Stimulated activated CD4-positive, alpha-beta T cell treated with anti-CD3 and anti-CD28 coated beads, Interleukin-1b, Interleukin-23, amount 100 ng/mL, for 24 hours (primary cell): ENCODE measurements at regions not wholly inside any gene's neighbourhood (a gene's known extent, or its start where the extent isn't known, plus 50 kb on each side); places are given as distances from the start of the nearest gene placed in this dataset.

Source experiments
- DNase-seq, 4 experiments: peaks; one replicate each; pipeline ENCODE4 v3.0.0-alpha.2; 2020; ENCODE audit warnings: low read depth in 4 of 4, low spot score in 1 of 4

DNA sequence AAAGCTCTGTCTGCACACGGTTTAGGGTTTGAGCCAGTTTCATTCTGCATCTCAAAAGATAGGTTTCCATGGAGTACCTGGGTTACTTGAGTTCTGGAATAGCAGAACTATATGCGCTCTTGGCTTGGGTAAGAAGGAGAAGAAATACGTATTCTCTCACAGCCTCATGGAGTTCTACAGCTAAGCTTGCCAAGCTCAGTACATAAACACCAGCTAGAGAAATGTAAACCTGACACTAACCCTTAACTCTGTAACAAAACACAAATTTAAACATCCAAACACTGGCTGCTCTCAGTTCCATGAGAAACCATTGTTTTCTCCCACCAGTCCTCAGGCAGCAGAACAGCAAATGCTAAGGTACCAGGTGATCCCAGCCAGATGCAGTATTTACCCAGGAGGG lies 557.2 kb downstream of the INHBA start:
- no peak for DNase-seq

DNA sequence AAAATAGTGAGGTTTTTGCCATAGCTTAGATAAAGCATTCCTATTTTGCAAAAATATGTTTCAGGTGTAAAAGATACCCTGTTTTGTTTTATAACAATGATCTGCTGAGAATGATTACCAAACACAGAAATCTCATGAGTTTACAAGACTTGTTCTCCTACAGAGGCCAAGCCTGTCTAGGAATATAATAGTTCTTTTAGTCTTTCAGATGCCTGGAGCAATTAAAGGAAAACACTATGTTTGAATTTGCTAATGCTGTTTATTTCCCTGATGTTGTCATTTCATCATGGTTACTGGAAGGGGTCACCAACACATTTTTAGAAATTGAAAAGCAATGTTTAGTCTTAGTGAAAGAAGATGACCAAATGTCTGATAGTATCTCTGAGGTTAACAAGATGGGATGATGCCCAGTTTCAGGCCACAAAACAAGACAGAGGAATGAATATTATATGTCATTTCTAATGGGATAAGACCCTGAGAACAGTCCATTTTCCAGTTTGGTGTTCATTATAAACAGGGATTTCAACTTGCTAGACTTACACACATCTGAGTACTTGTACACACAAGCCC lies 559.9 kb downstream of the INHBA start:
- no peak for DNase-seq

DNA sequence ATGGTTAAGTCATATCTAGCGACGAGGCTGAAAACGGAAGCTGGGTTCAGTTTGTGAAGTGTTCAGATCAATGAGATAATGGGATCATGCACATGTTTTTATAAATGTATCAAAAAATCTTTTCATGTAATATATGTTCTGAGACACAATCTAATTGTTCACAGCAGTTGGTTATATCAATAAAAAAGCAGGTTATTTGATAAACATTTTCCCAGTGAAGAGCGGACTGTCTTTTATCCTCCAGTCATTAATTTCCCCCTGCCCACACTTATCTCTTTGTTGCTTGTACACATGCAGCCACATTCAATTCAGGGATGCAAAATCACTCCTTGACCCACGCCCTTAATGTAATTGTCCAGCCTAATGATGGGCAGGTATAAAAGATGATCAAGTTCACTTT lies 563.1 kb downstream of the INHBA start:
- DNase-seq, result no peak

DNA sequence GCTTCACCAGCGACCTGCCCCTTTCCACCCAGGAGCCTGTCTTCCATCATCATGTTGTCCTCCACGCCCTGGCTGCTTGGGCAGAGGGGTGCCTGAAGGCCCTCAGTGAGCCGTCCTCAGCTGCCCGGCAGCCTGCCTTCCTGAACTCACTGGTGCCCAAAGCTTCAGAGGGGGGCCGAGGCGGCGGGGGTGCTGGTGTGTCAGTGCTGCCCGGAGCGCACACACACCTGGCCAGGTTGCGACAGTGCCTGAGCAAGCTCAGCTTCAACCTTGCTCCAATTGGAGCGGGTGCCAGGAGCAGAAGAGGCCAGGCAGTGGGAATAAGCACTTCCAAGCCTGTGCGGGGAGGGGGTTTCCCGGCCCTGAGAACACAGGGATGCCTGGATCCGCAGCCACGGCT lies 566.3 kb downstream of the INHBA start:
- no peak for DNase-seq

DNA sequence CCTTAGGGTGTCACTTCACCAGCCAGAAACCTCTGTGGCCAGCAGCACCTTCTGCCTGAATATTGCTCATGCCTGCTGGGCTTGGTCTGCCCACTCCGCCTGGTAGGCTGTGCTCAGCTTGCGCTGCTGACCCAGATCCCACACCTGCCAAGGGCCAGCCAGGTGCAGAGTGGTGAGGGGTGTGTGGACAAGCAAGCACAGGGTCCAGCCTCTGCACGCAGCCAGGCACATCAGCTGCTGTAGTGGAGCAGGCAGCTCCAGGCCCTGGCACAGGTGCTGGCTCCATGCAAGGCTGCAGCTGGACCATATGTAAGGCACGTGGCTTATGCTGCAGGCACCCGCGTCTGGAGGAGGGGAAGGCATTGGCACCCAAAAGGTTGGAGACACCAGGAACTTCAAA lies 567.4 kb downstream of the INHBA start:
- DNase-seq, result no peak

DNA sequence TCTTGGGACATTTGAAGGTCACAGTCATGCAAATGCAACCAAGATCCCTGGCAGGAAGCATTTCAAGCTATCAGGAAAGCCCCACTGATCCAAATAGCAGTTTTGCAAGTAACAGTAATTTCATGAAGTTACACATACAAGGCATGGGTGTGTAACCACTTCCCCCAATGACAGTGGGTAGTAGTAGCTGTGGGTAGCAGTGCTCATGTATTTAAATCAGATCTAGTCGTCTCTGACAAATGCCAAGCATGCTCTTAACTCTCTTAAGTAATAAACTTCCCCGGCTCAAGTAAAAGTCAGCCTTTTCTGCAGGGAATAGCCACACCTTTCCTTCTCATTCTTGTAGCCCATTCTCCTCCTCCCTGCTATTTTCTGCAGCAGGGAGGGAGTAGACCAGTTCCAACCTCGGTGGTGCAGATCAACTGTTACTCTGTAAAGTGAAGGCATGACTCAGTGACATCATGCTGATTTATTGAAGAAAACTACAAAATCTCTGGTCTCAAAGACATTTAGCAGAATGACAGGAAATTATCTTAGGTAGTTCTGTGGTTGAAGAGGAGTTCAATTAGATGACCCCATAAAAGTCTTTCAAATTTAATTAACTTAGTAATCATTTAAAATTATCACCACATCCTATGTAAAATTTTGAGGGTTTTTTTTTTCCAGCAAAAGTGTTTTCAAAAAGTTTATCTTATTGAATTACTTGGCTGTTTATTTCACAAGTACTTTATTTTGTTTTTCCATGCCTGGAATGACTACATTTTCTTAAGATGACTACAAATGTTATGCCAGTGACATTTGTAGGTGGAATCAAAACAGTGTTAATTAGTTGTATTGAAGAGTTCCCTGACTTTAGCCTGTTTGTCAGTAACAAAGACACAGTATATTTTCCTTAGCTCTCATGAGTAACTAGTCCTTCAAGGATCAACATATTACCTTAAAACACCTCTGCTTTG lies 568.3 kb downstream of the INHBA start:
- no peak for DNase-seq

DNA sequence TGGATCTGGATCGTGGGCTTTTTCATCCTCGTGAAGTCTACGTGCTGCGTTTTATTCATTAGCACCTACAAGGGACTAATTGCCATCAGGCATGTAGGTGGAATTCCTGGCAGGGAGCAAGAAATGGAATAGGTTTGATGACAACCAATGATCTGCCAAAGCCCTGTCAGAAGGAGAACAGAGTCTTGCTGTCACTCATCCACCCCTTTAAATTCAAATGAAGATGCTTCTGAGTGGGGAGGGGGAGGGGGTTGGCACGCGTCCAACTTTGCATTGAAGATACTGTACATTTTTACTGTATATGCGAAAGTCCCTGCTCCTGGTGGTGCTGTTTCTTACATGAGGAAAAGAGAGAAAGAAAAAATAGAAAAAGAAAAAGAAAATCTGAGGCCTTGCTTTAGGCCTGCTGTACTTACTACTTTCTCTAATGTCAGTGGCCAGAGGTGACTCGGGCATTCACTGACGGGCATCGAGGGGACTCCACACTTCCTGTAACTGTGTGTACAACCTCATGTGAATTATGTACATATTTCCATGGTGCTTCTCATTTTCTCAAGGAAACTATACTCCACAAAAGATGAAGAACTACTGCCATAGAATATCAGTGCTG lies 569.1 kb downstream of the INHBA start:
- no peak for DNase-seq

DNA sequence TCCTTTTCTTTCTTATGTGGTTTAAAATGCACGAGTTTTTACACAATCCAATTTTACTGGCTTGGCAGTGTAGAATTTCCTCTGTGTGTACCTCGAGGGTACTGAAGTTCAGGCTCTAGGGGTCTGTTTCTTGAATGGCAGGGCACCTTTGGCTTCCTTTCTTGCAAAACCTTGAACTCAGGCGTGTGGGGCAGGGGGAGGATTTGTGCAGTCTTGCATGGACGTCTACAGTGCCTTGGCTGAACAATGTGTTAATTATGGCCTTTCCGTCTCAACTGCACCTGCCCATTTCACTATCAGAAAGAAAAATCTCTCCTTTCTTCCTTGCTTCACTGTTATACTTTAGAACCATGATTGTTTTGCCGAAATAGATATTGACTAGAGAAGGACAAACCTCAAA lies 570.9 kb downstream of the INHBA start:
- no peak for DNase-seq

DNA sequence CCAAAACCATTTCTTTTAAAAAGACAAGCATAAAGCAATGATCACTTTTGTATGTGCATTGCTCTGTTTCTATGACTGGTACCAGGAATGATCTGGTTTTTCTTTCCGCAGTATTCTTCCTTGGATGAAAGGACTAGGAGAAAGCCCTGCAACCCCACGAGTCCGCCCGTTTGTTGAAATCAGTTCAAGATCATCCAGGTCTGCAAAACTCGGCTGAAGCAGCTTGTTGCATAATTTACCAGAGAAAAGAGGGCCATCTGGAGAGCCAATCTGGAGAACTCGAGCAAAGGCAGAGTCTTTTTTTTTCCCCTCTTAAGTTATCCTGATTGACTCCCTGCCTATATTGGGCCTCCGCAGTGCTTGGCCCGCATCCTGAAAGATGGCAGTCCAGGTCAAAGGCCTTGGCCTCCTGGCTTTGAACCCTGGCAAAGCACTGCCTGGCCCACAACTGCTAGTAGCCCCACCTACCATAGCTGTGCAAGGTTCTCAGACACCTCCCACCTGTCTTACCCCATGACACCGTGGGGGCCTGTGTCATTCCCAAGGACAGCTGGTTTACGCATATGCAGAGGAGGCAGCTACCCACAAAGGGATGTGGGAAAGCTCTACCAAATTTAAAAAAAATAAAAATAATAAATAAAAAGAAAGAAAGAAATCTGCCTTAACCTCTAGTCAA lies 572.2 kb downstream of the INHBA start:
- DNase-seq, result no peak

DNA sequence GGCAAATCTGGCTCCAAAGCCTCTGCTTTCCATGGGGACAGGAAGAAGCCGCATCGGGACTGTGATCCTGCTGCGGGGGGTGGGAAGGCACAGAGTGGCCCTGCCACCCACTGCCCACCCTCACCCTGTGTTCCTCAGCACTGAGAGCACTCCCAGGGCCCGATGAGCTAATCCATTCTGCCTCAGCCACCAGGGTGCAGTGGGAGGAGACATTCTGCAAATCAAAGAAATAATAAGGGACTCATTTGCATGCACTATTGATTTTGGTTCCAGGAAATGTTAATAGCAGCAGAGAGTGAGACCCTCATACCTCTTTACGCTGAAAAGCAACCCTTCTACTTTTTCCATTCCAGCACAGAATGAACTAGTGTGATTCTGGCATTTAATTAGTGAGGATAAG lies 572.8 kb downstream of the INHBA start:
- no peak for DNase-seq

DNA sequence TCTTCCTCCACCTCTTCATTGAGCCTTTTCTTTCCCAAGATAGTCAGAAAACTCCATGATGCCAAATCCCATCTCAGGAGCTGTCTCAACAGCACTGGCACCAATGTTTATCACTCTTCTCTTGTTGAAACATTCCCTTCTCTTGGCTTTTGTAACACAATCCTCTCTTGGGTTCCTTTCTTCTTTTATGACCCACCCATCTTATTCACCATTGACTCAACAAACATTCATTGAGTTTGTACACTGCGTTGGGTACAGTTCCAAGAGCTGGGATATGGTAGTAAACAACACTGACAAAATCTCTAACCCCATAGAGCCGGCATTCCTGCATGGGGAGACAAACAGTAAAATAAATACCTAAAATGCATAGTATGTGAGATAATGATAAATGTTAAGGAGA lies 577.5 kb downstream of the INHBA start:
- no peak for DNase-seq

DNA sequence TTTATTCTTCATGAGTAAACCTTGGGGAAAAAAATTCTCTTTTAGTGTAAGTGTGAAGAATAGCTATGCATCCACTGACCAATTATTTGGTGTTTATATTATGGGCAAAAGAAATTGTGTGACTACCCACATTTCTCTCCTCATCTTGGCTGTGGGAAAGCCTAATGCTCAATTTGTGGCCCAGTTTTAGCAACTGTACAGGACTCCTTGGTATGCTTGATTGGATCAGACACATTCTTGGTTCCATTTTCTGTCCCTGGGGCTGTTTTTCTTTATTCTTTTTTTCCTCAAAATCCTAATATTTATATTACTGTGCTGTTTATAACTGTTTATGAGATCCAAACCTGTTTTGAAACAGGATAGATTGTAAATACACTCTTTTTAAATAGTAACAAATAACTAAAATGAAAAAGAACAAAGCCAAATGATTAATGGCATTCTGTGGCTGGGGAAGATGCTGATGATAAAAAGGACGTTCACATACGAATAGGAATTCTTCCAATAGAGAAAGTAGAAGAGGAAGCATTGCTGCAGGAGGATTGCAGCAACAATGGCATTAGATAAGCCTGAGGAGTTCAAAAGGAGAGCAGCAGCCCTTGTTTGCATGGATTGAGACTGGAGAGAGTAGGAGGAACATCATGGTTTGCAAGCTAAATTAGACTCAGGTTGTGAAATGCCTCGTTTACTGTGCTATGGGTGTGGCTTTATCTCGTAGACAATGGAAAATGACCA lies 580.5 kb downstream of the INHBA start:
- no peak for DNase-seq

DNA sequence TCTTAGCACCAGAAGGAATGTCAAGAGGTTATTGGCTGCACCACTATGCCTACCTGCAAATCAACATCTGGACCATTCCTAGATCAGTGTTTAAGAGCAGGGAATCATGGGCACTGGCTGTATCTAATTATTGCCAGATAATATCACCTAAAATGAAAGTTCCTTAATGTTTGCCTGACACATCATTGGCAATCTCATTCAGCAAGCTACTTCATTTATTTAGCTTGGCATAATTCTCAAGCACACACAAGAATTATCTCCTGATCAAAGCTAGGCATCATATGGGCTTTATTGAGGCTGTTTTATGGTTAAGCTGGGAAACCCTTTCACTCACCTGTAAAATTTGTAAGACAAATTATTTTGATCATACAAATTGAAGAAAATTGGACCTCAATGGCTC lies 581.7 kb downstream of the INHBA start:
- no peak for DNase-seq

DNA sequence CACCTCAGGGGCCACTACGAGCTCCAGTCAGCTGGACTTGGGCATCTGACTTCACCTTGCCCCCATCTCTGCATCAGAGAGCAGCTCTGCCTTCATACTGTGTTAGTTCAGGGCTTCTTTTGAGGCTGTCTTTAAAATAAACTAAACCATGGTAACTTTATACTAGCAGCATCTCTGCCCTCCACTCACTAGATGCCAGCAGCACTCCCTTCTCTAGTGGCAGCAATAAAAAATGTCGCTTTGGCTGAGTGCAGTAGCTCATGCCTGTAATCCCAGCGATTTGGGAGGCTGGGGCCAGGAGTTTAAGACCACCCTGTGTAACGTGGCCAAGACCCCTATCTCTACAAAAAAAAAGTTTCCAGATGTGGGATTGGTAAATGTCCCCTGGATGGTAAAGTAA lies 584.4 kb downstream of the INHBA start:
- no peak for DNase-seq

DNA sequence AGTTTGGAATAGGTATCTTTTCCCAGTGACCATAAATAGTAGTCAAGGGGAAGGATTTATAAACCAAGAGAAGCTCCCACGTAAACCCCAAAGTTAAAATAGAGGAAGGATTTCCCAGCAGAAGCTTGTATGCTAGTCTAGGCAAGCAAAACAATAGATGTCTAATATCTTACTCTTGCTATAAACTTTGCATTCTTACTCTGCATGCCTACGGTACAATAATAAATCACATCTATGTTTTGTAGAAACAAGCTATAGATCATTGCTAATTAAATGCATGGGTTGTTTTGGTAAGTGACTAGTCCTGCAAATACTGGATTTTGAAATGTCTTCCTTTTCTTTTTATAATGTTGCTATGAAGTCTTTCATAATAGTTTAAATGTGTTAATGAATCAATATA lies 585.5 kb downstream of the INHBA start:
- DNase-seq, result no peak

DNA sequence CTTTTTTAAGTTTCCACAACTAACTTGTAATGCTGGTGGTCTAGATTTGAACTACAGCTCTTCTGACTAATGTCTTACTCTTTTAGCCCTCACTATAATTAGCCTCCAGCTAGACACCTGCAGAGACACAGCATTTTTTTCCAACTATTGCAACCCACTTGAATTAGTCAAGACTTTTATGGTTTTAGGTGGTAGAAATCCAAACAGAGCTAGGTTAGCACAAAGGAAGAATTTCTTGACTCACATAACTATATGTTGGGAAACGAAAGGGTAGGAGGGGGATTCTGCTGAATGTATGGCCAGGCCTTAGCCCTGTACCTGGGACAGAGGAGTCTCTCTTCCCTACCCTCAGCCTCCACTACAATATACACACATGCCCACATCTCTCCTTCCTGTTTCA lies 586.1 kb downstream of the INHBA start:
- DNase-seq, result no peak

DNA sequence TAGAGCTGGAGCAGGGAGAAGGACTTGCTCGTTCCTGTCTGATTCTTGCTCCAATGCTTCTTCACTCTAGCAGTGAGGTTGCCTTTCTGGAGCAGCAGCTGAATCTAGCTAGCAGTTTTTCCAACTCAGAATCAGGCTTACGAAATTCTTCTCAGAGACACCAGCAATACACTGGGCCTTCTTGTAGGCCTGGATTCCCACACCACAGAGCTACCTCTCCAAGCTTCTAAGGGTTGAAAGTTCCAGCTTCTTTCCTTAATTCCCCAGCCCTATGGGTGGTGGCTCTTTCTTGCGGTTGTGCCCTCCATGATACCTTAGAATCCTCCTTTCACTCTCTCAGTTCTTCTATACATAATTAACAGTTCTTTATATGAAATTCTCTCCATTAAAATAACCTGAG lies 586.6 kb downstream of the INHBA start:
- DNase-seq, result no peak

DNA sequence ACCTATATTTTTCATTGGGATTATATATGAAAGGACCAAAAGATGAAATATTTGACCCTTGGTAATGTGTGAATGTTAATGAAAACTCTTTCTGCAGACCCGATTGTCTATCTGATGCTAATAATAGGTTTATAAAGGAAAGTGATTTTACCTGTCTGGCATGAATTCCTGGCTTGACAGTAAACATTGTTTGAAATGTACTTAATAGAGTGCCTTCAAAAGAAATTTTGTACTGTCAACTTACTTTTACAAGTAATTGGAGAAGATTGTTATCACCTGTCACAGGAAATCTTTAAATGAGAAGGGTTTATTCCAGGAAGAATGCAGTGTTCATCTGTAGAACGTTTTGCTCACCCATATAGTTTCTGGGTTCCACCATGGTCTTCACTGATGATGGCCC lies 588.2 kb downstream of the INHBA start:
- DNase-seq, result no peak

DNA sequence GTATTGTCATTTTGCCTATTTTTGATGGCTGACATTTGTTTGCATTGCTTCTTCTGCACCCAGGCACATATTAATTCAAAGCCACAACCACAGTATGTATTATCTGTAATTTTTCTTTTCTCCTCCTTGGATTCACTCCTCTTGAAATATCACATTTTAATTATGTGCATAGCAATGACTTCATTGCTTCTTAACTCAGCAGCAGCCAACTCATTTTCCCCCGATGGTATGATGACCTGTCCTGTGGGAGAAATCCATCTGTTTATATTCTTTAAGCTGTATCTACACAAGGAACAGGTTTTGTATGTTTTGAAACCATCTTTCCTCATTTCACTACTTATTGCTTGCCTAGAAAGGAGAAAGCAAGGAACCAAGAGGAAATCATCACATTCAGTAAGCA lies 588.8 kb downstream of the INHBA start:
- no peak for DNase-seq

DNA sequence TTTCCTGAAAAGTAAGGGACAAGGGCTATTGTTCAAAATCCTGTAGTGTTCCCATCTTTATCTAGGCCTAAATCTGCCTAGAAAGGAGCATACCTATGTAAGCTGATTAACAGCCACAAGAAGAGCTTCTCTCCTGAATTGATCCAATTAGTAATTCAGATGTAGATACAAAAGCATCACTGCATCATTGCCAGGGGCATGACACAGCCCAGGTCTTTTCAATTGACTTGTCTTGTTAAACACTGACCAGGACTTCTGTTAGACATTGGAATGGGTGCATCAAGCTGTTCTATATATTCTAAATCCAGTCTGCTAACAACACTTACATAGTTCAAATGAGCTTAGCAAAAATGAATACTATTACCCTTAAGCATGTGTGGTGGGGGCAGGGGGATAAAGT lies 589.2 kb downstream of the INHBA start:
- no peak for DNase-seq

DNA sequence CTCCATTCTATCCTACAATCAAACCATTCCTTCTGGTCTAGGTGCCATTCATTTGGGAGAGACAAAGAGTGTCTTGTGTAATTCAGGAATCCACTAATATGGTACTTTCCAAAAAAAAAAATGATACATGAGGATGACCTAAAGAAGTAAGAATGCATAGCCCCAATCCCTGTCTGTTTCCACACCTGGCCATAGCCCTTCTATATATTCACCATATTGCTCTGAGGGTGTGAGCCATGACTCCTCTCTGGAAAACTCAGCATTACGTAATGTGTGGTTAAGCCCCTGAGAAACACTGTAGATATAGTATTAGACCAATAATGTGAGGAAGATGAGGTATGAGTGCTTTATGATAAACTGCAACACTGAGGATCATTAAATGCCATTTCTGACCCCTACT lies 592.7 kb downstream of the INHBA start:
- no peak for DNase-seq
